ENCODE measurements at regions not wholly inside any gene's neighbourhood (a gene's known extent, or its start where the extent isn't known, plus 50 kb on each side); places are given as distances from the start of the nearest gene placed in this dataset.

- H3K18ac ChIP-seq (ENCODE audit: insufficient read length, low read depth, low read length) = no peak overlapping the region
- no peak overlapping the region for H2AK5ac ChIP-seq (ENCODE audit: insufficient read length, low read length)
- no peak overlapping the region for H3K4me3 Mint-ChIP-seq
- H3K23me2 ChIP-seq (ENCODE audit: insufficient read length, low read depth, low read length, poor library complexity, severe bottlenecking) = no peaks in the 10 kb centered on the region
- TF ChIP-seq, protein P1, sequence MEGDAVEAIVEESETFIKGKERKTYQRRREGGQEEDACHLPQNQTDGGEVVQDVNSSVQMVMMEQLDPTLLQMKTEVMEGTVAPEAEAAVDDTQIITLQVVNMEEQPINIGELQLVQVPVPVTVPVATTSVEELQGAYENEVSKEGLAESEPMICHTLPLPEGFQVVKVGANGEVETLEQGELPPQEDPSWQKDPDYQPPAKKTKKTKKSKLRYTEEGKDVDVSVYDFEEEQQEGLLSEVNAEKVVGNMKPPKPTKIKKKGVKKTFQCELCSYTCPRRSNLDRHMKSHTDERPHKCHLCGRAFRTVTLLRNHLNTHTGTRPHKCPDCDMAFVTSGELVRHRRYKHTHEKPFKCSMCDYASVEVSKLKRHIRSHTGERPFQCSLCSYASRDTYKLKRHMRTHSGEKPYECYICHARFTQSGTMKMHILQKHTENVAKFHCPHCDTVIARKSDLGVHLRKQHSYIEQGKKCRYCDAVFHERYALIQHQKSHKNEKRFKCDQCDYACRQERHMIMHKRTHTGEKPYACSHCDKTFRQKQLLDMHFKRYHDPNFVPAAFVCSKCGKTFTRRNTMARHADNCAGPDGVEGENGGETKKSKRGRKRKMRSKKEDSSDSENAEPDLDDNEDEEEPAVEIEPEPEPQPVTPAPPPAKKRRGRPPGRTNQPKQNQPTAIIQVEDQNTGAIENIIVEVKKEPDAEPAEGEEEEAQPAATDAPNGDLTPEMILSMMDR (conservative IDR thresholded peaks at IDR 0.05) = no peak
- no peak overlapping the region for H4K91ac ChIP-seq (ENCODE audit: insufficient read length, low read depth, low read length)
- no peak overlapping the region for H3T11ph ChIP-seq (ENCODE audit: low read length)
- no peak overlapping the region for H3K27ac Mint-ChIP-seq
- H3K9me3 Mint-ChIP-seq = peaks cover 11 to 19% of the 10 kb centered on the region in 2 experiments
- H3K9me3 ChIP-seq (ENCODE audit: control insufficient read depth, low read depth, low read length) = no peaks in the 10 kb centered on the region
- no peak overlapping the region for H2BK120ac ChIP-seq (ENCODE audit: low read depth, low read length, poor library complexity, severe bottlenecking)
- H2AFZ ChIP-seq (ENCODE audit: low read length) = no peak overlapping the region
- no peak overlapping the region for H3K23ac ChIP-seq (ENCODE audit: insufficient read length, low read depth, low read length)
- no peak overlapping the region for H2BK12ac ChIP-seq (ENCODE audit: insufficient read length, low read depth, low read length)
- no peak overlapping the region for H3K4me2 ChIP-seq (ENCODE audit: insufficient read depth, insufficient read length, low read length)
- no peak overlapping the region for H2BK5ac ChIP-seq (ENCODE audit: insufficient read length, low read length)
- H3K56ac ChIP-seq (ENCODE audit: insufficient read length, low read depth, low read length) = no peak overlapping the region
- no peak for DNase-seq
- peaks cover 9% of the 10 kb centered on the region; the same call in 1 of the 2 replicates for H3K27me3 Mint-ChIP-seq (ENCODE audit: low read depth)
- no peaks in the 10 kb centered on the region for H3K4me1 Mint-ChIP-seq
- no peak overlapping the region for H2BK20ac ChIP-seq (ENCODE audit: low read depth, low read length, poor library complexity, severe bottlenecking)
- no peaks in the 10 kb centered on the region for H4K20me1 ChIP-seq (ENCODE audit: control insufficient read depth, insufficient read depth, insufficient read length)
- H3K27ac ChIP-seq (ENCODE audit: insufficient read length, low read depth, low read length) = no peak overlapping the region
- no peaks in the 10 kb centered on the region for H3K27me3 ChIP-seq (ENCODE audit: insufficient read depth, low read length)
- H2BK15ac ChIP-seq (ENCODE audit: low read depth, low read length) = no peak overlapping the region
- H3K14ac ChIP-seq (ENCODE audit: insufficient read depth, low read length) = no peak overlapping the region
- H3K79me2 ChIP-seq (ENCODE audit: insufficient read depth, low read length) = no peaks in the 10 kb centered on the region
- H3K4ac ChIP-seq (ENCODE audit: low read depth, low read length) = no peak overlapping the region
- no peak overlapping the region for H4K5ac ChIP-seq (ENCODE audit: insufficient read length, low read depth, low read length)
- no peaks in the 10 kb centered on the region for H3K79me1 ChIP-seq (ENCODE audit: insufficient read depth, low read depth, low read length, poor library complexity, severe bottlenecking)
- no peak overlapping the region for H4K8ac ChIP-seq (replicated peaks; ENCODE audit: insufficient read length, low read depth, low read length)
- no peaks in the 10 kb centered on the region for H3K4me1 ChIP-seq (ENCODE audit: insufficient read depth, low read length)
- H3K9ac ChIP-seq (ENCODE audit: extremely low read depth, insufficient read length, low read length) = no peak overlapping the region
- H3K36me3 Mint-ChIP-seq (ENCODE audit: insufficient read depth in 1 of 3, low read depth in 3 of 3) = peaks cover 0 to 10% (median 8%) of the 10 kb centered on the region in 3 experiments; a peak in 3 of 7 replicates
- WGBS (ENCODE audit: extremely low coverage, insufficient read length, low lambda C conversion rate) = no CpG with 5 or more reads among the region's 1 CpG
Observed at GRCh38 chr1:232346844-232347243, 283.1 kb downstream of the SIPA1L2 start.
